ENCODE measurements at regions not wholly inside any gene's neighbourhood (a gene's known extent, or its start where the extent isn't known, plus 50 kb on each side); places are given as distances from the start of the nearest gene placed in this dataset.

DNA sequence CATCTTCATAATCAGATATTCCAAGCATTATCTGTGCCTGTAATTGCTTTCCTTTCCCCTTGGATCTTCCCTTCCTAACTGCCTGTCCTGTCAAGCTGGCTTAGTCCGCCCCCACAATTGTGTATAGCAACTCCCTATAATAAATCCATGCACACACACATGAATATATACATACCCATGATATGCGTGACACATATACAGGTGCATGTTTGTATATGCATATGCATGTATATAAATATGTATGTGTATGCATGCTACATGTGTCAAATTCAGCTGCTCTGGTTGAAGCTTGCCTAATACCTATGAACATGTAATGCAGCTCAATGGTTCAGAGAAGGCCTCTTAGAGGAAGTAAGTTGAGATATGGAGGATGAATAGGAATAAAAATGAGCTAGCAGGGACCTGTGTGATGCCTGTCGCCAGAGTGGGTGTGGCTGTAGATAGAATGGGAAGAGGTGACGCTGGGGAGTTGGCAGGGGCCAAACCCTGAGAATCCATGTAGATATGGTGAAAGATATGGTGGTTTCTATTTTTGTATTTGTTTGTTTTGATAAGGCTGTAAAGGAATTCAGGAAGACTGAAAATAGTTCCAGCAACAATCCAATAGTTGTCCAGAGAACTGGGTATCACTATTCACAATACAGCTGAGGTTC lies 595.0 kb upstream of the BOD1L1 start:
- no peaks in the 10 kb centered on the region for H3F3A ChIP-seq (replicated peaks; ENCODE audit: insufficient read depth)
- no peak for DNase-seq
- CTCF ChIA-PET: interaction anchor here (0.6 kb wide), 1 partner anchor 15 kb away, joined by 3 read pairs; no protein-coding TSS in a partner anchor

More for the DNA sequence above, 595.0 kb upstream of the BOD1L1 start:
- no peaks in the 10 kb centered on the region for H3K36me3 ChIP-seq (replicated peaks in 1 of 2; ENCODE audit: control insufficient read depth in 1 of 2, insufficient read depth in 2 of 2, low read length in 1 of 2)
- H3K4me3 ChIP-seq (ENCODE audit: low read depth in 2 of 2, low read length in 1 of 2): no peak overlapping the region
- H3K9ac ChIP-seq: no peak overlapping the region
- H3K79me2 ChIP-seq (ENCODE audit: insufficient read depth): no peaks in the 10 kb centered on the region
- no peaks in the 10 kb centered on the region for H3K9me2 ChIP-seq
- H4K20me1 ChIP-seq (ENCODE audit: insufficient read depth): no peaks in the 10 kb centered on the region
- 65% methylated on average over 4 of the region's 4 CpGs for WGBS (ENCODE audit: low lambda C conversion rate)
- no peaks in the 10 kb centered on the region for H3K9me3 ChIP-seq
- H2AFZ ChIP-seq (ENCODE audit: low read depth): no peak overlapping the region
- no peak overlapping the region for H3K4me2 ChIP-seq
- no peaks in the 10 kb centered on the region for H3K27me3 ChIP-seq (ENCODE audit: insufficient read depth)
- no peak for TF ChIP-seq RFX5 (IDR thresholded peaks at IDR 0.05; ENCODE audit: low read length)
- no peak for TF ChIP-seq RXRA (IDR thresholded peaks at IDR 0.05; ENCODE audit: borderline replicate concordance, low read depth)
- TF ChIP-seq, protein P1, sequence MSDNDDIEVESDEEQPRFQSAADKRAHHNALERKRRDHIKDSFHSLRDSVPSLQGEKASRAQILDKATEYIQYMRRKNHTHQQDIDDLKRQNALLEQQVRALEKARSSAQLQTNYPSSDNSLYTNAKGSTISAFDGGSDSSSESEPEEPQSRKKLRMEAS (IDR thresholded peaks at IDR 0.05; ENCODE audit: low read depth): no peak
- TF ChIP-seq, protein P2, sequence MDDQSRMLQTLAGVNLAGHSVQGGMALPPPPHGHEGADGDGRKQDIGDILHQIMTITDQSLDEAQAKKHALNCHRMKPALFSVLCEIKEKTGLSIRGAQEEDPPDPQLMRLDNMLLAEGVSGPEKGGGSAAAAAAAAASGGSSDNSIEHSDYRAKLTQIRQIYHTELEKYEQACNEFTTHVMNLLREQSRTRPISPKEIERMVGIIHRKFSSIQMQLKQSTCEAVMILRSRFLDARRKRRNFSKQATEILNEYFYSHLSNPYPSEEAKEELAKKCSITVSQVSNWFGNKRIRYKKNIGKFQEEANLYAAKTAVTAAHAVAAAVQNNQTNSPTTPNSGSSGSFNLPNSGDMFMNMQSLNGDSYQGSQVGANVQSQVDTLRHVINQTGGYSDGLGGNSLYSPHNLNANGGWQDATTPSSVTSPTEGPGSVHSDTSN (IDR thresholded peaks at IDR 0.05): no peak
- TF ChIP-seq POLR2AphosphoS5 (IDR thresholded peaks at IDR 0.05; ENCODE audit: low read depth, low read length): no peak
- TF ChIP-seq, protein P3, sequence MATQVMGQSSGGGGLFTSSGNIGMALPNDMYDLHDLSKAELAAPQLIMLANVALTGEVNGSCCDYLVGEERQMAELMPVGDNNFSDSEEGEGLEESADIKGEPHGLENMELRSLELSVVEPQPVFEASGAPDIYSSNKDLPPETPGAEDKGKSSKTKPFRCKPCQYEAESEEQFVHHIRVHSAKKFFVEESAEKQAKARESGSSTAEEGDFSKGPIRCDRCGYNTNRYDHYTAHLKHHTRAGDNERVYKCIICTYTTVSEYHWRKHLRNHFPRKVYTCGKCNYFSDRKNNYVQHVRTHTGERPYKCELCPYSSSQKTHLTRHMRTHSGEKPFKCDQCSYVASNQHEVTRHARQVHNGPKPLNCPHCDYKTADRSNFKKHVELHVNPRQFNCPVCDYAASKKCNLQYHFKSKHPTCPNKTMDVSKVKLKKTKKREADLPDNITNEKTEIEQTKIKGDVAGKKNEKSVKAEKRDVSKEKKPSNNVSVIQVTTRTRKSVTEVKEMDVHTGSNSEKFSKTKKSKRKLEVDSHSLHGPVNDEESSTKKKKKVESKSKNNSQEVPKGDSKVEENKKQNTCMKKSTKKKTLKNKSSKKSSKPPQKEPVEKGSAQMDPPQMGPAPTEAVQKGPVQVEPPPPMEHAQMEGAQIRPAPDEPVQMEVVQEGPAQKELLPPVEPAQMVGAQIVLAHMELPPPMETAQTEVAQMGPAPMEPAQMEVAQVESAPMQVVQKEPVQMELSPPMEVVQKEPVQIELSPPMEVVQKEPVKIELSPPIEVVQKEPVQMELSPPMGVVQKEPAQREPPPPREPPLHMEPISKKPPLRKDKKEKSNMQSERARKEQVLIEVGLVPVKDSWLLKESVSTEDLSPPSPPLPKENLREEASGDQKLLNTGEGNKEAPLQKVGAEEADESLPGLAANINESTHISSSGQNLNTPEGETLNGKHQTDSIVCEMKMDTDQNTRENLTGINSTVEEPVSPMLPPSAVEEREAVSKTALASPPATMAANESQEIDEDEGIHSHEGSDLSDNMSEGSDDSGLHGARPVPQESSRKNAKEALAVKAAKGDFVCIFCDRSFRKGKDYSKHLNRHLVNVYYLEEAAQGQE (IDR thresholded peaks at IDR 0.05; ENCODE audit: low read depth, low read length): no peak
- no peak for TF ChIP-seq NRF1 (IDR thresholded peaks at IDR 0.05; ENCODE audit: low read depth, low read length)
- no peak for TF ChIP-seq TCF12 (IDR thresholded peaks at IDR 0.05)
- TF ChIP-seq MXI1 (IDR thresholded peaks at IDR 0.05; ENCODE audit: low read depth, low read length): no peak
- TF ChIP-seq CHD2 (IDR thresholded peaks at IDR 0.05; ENCODE audit: low read length, partially characterized antibody): no peak
- no peak for TF ChIP-seq GABPA (IDR thresholded peaks at IDR 0.05; ENCODE audit: low read depth)
- TF ChIP-seq, protein P4, sequence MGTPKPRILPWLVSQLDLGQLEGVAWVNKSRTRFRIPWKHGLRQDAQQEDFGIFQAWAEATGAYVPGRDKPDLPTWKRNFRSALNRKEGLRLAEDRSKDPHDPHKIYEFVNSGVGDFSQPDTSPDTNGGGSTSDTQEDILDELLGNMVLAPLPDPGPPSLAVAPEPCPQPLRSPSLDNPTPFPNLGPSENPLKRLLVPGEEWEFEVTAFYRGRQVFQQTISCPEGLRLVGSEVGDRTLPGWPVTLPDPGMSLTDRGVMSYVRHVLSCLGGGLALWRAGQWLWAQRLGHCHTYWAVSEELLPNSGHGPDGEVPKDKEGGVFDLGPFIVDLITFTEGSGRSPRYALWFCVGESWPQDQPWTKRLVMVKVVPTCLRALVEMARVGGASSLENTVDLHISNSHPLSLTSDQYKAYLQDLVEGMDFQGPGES (IDR thresholded peaks at IDR 0.05; ENCODE audit: low read depth, low read length): no peak
- no peak for TF ChIP-seq GATA2 (CRISPR knock-in tag; IDR thresholded peaks at IDR 0.05)
- no peak for TF ChIP-seq MEF2A (IDR thresholded peaks at IDR 0.05; ENCODE audit: borderline replicate concordance, low read depth)
- no peak for TF ChIP-seq EZH2phosphoT487 (IDR thresholded peaks at IDR 0.05; ENCODE audit: borderline replicate concordance, low read depth)
- no peaks in the 10 kb centered on the region; a peak in 1 of 4 replicates for H3K4me1 ChIP-seq (ENCODE audit: control insufficient read depth in 1 of 2, insufficient read depth in 2 of 2, low read depth in 1 of 2, low read length in 1 of 2)
- no peak overlapping the region for H3K27ac ChIP-seq (ENCODE audit: low read depth in 2 of 2, low read length in 1 of 2)
- POLR2A ChIA-PET: no interaction called here

Data from SK-N-SH (cell line).